Stimulated activated CD8-positive, alpha-beta memory T cell treated with anti-CD3 and anti-CD28 coated beads, Interleukin-15, amount 100 ng/mL, for 48 hours (primary cell): ENCODE measurements at regions not wholly inside any gene's neighbourhood (a gene's known extent, or its start where the extent isn't known, plus 50 kb on each side); places are given as distances from the start of the nearest gene placed in this dataset.

Experiments
- DNase-seq, 2 donors: peaks; one replicate each; pipeline ENCODE4 v3.0.0-alpha.2; 2020; ENCODE audit warnings: low read depth in 2 of 2

DNA sequence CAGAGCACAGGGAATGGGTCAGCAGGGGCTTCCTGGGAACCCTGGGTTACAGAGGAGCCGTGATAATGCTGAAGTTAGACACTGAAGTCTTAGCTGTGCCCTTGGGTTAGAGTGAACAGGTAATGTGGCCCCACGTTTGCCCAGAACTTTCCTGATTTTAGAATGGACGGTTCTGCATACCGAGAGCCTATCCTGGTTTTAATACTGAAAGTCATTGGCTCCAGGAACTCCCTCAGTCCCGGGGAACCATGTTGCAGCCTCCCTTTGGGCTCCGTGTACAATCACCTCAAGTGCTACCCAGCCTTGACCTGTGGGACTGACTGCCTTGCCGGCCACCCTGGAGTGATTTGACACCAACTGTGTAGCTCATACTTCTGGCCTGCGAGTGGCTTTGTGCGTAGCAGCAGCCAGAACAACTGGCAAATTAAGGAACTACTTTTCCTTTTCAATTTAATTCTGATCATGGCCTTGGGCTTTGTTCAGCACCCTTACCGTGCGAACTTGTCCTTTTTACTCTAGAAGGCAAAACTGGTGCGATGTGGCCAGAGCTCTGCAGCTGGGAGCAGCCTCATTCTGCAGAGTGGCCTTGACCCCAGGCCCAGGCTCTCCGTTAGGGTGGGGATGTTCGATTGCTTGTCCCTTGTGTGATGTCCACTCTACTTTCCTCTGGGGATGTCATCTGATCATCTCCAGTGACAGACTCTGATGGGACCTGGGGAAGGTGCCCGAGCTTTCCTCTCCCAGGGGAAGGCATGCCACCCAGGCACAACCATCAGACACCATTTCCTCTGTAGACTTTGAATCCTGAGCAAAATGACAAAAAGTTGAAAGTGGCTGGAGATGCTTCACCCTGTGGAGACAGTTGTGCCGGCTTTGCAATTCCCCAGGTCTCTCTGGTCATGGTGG, 265.9 kb downstream of the GLRX3 start:
- no peak for DNase-seq

DNA sequence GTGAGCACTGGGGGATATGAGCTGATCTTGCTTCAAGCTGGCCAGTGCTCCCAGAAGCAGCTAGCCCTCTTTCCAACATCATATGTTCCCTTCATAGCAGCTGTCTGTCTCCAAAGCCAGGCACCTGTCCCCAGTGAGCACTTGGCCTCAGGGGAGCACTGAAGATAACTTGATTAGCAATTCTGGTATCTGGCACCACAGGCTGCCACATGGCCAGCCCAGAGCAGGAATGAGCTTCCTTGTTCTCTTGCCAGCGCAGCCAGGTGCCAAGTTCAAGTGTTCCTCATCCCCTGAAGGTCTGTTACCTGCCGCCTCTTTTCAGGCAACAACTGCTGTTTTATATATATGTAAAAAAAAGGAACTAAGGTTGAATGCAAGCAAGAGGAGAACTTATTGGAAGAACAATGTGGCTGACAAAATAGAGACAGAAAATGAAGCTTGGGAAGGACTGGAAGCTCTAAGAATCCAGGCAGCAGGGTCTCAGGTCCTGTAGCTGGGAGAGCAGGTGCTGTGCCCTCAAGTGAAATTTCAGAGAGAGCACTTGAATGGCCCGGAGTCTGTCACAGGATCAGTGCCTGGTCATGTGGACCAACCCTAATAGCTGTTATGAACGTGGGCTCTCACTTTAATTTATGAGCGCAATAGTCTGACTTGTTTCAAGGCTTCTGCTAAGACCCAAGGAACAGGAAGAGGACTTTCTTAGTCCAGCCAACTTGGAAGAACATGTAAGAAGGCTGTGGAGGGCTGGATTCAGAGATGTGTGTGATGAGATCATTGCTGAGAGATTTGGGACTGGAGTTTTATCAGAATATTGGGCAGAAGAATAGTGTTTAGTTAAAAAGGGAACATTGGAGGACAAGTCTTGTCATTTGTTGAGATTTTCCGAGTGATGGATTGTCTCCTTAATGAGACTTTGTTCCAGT, 267.2 kb downstream of the GLRX3 start:
- no peak for DNase-seq

GRCh38 chr10:130404476-130405055, 268.4 kb downstream of the GLRX3 start:
- DNase-seq, result no peak

- DNase-seq, result no peak
Observed at GRCh38 chr10:130407052-130407451, 270.9 kb downstream of the GLRX3 start.

DNA sequence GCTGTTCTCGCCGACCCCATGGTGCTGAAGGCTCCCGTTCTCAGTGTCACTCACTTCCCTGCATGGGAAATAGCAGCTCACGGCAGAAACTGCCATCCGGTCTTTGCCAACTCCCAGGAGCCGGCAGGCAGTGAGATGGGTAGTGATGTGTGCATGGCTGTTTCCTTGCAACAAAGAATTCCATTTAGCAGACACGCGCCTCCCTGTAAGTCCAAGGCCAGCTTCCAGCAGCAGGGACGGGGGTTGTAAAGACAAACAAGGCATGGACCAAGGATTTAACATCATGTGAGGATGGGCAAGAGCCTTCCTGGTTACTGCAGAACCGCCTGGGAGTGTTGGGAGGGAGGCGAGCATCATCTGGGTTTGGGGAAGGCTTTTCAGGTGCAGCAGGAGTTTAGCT, 273.1 kb downstream of the GLRX3 start:
- no peak for DNase-seq

GRCh38 chr10:130409931-130410330, 273.7 kb downstream of the GLRX3 start:
- DNase-seq, result no peak

DNA sequence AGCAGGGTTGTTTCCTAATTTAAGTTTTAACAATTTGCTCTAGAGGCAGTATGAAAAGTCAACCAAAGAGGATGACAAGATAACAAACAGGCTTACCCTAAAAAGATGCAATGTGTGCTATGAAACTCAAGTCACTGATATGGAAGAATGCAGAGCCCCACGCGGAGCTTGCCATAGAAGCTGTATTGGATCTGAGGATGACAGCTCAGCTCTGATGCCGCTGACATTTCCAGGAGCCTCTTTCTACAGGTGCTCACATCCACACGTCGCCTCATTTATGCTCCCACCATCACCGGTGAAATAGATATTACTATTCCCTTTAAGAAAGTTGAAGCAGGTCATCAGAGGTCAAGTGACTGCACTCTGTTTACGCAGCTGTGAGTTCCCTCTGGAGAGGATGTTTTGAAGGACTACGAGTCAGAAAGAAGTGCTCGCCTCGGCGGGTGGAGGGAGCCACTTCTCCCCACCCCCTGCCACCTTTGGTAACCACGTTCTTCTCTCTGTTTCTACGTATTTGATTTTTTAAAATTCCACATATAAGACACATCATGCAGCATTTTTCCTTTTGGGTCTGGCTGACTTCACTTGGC, 275.4 kb downstream of the GLRX3 start:
- DNase-seq, result no peak

DNA sequence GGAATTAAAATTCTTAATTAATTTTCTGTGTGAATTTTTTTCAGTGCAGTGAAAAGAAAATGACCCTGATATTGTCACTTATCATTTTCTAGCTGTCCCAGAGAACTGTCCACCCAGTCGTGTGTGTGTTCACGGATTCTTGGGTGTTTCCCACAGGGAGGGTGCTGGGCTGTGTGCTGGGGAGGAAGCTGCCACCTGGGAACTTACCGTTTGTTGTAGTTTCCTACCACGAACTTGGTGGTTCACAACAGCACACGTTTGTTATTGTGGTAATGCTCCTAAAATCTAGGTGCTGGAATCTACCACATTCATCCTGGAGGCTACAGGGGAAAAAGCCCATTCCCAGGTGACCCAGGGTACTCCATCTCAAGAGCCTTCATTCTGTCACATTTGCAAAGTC, 276.1 kb downstream of the GLRX3 start:
- no peak for DNase-seq

DNA sequence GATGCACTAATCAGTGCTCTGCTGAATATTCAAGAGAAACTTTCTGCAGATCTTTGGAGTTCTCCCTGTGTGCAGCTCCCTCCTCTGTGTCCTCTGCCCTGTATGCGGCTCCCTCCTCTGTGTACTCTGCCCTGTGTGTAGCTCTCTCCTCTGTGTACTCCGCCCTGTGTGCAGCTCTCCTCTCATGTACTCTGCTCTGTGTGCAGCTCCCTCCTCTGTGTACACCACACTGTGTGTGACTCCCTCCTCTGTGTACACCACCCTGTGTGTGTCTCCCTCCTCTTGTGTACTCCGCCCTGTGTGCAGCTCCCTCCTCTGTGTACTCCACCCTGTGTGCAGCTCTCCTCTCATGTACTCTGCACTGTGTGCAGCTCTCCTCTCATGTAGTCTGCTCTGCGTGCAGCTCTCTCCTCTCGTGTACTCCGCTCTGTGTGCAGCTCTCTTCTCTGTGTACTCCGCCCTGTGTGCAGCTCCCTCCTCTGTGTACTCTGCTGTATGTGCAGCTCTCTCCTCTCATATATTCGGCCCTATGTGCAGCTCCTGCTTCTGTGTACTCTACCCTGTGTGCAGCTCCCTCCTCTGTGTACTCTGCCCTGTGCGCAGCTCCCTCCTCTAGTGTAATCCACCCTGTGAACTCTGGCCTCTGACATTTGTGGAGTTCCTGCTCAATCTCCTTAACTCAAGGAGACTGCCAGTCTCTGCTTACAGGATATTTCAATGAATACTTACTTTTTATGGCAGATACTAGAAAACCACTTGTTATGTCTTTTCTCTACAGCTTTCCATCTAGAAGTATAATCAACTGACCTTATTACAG, 280.4 kb downstream of the GLRX3 start:
- DNase-seq, result no peak

DNA sequence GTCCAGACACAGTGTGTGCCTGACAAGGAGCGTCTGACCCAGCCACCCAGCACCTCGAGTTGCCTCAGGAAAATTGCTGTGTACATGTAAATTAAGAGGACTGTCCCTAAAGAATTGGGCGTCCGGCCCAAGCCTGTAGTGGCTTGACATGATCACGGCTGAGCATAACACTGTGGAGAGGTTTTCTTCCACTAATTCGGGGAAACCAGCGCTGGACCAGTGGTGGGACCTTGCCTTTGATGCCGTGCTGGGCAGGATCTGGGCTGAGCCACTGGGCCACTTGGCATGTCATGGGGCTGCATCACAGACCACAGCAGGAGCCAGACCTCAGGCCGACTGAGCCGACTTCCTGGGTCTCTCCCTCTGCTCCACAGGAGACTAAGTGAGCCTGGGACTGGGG, 282.5 kb downstream of the GLRX3 start:
- DNase-seq, result no peak

DNA sequence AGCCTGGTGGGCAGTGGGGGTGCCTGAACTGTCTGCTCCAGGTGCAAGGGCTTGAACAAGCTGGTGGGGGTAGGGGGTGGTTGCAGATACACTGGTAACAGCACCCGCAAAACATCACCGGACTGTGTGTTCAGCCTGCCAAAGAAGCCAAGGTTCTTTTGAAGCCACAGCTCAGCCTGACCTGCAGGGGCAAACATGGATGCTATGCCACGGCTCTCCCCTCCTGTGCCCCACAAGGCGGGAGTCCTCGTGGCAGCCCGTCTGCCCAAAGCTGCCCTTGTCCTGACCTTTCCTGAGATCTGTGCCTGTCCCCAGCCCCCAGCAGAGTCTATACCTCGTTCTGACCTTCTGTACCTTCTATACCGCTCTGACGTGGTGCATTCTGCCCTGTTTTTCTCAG, 285.7 kb downstream of the GLRX3 start:
- no peak for DNase-seq

DNA sequence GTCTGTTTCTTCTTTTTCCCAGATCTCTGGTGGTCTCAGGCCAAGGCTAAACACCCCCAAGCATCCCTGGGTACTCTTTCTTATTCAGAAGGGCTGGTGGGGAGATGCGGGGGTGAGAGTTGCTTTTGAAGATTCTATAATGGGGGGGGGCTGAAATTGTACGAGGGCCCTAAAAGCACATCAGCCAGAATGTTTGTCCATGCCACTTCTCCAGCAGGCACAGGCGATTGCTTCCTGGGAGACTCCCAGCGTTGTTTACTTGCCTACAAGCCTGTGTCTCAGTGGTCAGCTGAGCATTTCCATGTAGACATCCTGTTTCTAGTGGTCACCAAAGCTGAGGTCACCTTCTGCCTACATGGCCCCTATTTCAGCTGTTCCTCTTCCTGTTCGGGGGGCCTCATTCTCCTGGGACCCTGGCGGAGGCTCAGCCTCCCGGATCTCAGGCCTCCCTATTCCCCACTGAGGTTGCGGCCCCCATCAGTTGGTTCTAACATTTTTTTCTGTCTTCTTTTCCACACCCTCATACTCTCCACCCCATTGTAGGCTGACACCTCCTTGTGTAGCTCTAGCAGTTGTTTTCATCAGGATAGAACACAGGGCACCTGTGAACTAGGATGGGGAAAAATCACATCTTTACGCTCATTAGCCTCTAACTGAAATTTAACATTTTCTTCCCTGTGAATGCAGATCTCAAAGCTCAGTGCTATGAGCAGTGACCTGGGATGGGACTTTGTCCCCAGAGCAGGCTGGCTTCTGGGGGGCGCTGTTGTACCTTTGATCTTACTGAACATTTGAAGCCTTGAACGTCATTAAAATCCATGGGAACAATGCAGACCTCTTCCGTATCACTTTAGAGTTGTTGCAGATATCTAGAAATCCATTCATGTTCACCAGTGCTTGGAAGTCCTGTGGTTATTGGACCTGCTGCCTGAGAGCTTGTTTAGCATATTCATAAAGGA, 286.5 kb downstream of the GLRX3 start:
- no peak for DNase-seq

DNA sequence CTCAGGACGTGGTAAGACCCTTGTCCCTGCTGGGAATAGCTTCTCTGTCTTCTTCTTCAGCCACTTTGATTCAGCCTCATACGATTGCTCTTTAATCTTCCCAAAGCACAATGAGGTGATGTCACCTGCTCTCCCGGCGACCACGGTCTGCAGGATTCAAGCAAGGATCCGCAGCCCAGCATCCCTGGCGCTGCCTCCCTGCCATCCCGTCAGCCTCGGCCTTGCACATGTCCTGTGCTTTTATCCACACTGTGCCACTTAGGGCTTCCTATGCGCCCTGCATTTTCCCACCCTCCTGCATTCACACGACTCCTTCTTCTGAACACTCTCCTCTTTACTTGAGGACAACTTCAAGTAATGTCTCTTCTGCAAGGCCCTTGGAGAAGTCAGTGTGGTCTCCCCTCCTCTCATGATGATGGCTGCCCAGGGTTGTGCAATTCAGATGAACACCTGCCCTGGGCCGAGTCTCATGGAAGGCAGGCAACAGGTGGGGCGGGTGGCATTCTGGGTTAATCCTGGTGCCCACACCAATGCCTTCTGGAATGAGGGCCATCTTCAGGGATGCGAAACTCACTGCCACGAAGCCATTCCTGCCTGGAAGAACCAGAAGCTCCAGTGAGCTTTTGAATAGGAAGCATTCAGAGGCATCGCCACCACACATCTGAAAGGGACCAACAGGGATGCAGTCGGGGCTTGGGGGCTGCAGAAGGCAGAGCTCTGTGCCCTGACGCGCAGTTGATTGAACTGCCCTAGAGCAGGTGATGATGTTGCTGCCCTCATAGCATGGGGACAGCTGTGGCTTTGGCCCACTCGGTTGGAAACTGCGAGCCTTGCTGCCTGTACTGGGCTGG, 287.5 kb downstream of the GLRX3 start:
- DNase-seq, result no peak

DNA sequence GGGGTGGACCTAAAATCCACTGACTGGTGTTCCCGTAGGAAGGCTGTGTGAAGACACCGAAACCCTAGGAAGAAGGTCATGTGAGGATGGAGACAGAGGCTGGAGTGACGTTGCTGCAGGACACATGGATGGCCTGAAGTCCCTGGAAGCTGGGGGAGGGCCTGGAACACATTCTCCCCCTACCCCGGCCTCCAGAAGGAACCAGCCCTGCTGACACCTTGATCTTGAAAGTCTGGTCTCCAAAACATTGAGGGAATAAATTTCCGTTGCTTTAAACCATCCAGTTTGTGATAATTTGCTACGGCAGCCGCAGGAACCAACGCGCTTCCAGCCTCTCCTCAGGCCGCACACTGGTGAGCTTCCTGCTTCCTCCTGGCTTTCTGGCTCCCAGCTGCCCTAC, 288.2 kb downstream of the GLRX3 start:
- DNase-seq, result no peak

DNA sequence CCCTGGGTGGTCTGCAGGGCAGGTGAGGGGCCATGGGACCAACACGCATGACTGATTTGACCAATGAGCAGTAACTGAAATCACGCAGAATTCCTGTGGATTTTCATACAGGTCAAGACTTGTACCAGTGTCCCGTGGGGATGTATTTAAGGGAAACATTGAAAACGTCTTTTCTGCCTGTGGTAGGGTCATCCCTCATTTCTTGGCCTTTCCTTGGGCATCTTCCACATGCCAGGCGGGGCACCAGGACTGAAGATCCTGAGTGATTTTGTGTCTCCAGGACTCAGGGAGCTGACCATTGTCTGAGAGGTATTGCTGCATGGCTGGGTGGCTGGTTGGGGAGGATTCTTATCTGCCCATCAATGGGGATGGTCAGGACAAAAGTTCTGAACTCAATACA, 289.0 kb downstream of the GLRX3 start:
- DNase-seq, result no peak

DNA sequence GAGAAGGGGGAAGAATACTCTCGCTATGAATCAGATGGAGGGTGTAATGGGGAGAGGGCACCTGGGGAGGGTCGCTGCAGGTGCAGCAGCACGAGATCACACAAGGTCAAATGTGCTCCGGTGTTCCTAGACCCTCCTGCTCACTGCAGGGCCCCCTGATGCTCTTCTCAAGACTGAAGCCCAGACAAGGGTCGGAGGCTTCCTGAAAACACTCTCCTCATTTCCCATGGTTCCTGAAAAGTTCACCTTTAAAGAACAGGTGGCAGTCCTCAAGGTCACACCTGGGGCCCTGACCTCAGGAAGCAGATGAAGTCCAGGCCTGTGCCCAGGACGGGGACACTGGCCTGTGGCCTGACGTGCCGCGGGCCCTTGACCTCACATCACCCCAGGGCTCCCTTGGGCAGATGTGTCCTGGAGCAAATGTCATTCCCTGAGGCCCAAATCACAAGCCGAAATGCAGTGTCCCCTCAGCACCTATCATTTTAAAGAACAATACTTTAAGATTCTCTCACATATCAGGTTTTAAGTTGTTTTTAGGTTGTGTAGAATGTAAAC, 289.8 kb downstream of the GLRX3 start:
- no peak for DNase-seq

DNA sequence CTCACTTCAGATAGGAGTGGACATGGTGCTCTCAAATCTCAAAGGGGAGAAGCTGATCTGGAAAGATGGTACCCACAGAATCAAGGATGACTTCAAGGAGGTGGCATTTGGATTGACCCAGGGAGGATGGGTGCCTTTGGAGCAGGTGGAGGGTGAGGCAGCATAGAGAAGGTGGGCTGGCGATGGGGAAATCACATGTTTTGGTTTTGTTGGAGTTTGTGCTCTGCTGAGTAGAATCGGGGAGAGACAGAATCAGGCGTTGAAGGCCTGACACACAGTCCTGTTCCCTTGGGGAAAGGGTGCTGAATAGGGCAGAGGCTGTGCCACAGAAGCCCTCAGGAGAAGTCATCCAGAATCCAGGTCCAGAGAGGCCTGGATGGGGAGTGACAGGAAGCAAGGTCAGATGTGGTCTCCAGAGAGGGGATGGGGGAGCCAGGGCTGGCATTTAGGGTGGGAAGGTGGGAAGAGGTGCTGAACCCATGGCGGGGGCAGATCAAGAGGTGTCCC, 291.1 kb downstream of the GLRX3 start:
- DNase-seq, result no peak

DNA sequence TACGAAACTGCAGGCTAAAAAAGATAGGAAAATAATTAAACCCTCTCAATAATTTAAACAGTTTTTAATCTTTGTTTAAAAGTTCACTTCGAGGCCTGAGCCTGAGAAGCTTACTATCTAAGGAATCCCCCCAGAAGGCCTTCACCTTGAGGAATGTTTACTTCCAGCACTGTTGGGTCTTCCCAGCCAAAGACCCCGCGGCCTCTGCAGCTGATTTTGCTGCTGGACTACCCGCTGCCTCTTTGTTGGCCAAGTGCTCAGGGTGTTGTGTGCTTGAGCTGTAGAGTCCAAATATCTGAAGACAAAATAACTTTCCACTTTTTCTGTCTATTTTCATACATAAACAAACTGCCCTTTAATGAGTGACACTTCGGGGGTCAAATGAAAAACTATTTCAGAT, 292.7 kb downstream of the GLRX3 start:
- no peak for DNase-seq

GRCh38 chr10:130429809-130430208, 293.6 kb downstream of the GLRX3 start:
- DNase-seq, result no peak
